ENCODE measurements at regions not wholly inside any gene's neighbourhood (a gene's known extent, or its start where the extent isn't known, plus 50 kb on each side); places are given as distances from the start of the nearest gene placed in this dataset.

DNA sequence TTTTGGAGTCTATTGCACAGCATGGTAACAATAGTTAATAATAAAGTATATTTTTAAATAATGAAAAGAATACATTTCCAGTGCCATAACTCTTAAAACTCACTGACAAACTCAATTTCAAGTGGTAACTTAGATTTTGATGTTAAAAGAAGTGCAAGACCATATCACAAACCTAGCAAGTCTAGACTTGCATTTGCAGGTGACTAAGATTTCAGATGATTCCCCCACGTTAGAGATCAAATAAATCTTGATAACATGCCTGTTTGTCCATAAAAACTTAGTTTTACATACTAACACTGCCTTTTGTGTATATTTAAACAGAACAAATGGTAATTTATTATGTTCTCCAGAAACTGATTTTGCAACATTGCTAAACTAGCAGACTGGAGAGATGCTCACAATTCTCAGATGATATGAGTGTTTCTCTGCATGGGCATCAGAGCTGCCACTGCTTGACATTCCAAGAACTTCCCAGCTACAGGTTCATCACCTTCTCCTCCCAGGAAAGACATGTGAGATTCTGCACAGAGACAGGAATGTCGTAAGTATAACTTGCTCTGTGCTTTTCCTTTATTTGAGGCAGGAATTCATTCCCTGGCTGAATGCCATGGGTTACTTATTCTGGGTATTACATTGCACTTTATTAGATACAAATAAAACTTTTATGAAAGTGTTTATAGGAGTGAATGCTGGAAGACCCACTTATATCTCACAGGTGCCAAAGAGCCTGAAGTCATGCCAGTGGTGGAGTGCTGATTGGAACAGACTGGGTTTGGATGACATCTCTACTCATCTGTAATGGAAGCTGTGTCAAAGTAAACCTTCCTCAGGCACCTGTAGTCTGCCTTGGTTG is 160.2 kb upstream of the FOXA2 start:
- DNase-seq = no peak

DNA sequence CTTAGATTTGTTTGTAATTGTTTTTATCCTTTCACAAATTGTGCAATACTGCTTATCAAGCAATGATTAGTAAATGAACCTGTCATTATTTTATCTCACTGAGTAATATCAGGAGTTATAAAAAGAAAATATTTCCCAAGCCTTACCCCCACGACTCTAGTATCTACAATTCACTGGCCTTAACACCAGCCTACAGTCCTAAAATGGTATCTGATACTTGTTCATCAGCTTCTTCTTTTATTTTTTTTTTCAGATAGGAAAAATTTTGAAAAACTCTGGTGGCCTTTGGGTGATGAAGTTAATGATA is 160.8 kb upstream of the FOXA2 start:
- no peak for DNase-seq

DNA sequence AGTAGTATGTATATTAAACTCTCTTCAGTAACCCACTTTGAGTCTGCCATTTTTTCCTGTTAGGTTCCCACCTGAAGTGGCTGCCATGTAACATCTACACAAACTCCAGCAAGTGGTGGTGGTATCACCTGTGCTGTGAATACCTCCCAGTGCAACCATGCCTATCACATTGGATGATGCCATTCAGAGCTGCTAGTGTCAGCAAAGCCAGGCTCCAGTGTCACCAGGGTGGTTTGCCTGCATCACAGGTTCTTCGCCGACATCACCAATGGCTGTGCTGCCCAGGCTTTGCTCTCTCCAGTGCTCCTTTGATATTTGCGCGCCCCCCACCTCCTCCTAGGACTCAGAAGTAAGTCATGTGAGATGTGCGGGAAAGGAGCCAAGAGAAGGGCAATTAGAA is 162.6 kb upstream of the FOXA2 start:
- DNase-seq = no peak

DNA sequence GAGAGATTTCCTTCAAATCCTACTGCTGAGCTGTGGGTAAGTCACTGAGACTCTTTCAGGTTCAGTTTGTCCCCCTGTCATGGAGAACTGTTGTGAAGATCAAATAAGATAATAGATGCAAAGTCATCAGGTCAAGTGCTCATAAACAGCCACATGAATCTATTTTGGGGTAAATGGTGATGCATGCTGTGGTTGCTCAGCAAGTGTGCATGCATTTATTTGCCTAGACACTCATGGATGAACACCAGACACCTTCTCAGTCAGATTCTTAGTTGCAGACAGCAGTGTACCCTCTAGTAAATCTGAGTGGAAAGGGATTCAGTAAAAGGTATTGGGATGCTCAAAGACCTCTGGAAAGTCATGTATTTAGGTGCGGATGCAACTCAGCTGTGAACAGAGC is 168.0 kb upstream of the FOXA2 start:
- DNase-seq = no peak

DNA sequence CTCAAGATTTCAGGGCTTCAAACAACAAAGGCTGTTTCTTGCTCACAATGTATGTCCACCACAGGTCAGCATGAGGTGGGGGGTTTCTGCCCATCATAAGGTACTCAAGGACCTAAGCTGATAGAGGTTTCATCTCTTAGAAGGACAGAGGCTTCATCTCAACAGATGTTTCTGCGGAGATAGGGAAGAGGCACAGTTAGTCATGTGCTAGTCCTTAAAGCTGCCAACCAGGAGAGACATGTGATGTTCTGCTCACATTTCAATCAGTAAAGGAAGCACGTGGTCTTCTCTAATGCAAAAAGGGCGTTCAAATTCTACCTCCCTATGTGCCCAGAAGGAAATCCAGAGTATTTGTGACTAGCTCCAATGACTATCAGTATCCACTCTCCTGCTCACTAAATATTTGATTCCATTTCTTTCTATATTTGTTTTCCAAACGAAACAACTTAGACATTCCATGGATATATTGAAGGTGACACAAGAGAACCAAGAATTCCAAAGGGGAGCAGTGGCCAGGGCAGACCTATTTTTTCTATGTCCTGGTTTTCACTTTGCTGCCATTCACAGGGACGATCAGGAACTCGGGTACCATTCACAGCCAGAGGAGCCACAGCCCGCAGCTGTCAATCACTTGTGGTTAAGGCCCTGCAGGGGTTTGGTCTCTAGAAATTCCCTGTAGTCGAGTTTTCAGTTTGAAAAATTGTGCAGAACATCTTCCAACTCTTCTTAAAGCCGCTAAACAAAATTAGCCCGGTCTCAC is 173.2 kb upstream of the FOXA2 start:
- no peak for DNase-seq

DNA sequence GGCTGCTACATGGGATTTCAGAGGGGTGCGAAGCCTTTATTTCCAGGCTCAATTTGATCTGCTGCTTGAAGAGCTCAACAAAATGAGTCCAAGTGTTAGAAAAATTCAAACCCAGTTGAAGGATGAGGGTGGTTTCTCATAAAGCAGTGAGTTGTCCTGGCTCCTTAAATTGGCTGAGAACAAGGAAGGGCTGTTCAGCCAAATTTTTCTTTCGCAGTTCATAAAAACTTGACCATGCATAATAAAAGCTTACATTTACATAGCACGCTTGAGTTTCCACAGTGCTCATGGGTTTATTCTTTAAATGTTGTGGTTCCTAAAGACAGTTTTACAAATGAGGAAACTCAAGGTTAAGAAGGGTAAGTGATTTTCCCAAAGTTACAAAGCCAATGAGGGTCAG is 174.4 kb upstream of the FOXA2 start:
- no peak for DNase-seq

DNA sequence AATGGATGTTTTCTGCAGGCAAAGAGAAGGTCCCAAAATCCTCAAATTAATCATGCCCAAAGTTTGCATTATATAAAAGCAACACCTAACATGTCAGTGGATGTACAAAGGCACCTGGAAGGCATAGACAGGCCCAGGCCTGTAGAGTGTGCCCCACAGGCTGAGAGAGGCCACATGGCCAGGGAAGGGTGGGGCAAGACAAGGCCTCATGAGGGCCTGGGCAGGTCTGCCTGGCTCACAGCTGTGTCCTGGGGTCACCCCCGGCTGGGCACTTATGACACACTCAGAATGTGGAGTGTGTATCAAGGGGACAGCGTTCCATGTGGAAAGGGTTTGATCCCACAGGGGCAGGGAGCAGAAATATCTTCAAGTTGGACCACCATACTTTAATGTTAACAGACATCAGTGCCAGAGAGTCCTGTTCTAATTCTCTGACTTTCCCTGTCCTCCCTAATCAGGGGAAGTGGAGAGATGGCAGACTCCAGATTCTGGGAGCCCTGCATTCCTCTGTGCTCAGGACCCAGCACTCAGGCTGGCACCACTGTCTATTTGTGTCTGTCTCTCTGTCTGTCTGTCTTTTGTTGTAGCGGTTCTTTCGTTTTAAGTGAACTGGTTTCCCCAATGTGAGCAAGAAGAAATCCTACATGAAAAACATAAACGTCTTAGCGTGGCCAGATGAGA is 178.3 kb upstream of the FOXA2 start:
- DNase-seq = no peak

DNA sequence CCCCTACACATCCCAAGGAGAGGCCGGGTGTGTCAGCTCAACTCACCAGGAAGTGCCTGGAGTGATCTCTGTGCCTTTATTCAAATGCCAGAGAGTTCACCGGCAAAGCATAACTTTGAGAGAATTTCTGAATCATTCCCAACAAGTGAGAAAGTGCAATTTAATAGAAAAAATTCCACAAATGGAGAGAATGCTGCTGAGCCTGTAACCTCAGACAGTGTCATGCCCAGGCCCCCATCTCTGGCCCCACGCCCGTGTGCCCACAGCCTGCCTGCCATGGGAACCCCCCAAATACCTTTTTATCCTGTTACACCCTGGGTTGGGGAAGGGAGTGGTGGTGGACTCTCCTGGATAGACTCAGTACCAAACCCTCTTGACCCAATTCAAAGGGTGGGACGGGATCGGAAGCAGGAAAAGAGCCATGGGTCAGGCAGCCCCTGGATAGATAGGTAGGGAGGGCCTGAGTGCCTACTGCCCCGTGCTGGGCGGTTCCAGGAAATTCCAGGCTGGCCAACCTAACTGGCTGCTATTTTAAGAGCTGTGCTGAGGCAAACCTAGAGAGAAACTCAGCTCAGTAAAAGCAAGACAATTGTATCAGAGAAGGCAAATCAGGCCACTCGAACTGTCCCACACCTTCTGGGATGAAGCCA is 179.0 kb upstream of the FOXA2 start:
- no peak for DNase-seq

DNA sequence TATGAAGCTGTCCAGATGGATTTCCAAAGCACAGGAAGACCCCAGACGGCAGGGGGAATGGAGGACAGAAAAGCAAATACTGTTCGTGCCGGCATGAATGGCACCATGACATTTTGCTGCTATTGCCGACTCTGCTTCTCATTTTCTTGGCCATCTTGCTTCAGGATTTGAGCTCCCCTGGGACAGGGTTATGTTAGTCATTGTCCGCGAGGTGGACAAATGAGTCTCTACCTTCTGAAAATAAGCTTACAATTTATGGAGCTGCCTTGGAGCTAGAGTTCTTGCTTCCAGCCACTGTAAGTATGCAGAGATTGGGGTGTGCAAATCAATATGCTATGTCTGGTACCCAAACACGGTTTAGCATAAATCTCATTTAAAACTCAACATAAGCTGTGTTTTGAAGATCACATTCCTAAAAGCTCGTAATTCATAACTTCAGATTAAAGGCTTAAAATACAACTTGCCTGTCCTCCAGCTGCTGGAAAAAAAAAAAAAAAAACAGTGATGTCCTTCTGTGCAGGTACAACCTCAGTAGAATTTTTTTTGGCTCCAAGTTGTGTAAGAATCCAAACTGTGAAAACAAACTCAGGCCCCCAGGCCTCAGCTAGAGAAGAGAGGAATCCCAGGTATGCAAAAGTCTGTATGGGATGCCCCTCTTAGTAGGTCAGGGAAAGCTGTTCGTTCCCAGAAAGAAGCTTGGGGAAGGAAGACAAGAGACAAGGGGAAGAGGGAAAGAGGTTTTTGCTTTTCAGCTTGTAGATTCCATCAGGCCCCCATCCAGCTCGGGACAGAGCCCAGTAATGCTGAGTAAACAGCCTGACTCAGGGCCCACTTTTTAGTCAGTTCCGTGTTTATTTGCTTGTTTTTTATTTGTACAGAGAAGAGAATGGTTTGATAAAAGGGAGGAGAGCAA is 184.2 kb upstream of the FOXA2 start:
- DNase-seq = no peak

DNA sequence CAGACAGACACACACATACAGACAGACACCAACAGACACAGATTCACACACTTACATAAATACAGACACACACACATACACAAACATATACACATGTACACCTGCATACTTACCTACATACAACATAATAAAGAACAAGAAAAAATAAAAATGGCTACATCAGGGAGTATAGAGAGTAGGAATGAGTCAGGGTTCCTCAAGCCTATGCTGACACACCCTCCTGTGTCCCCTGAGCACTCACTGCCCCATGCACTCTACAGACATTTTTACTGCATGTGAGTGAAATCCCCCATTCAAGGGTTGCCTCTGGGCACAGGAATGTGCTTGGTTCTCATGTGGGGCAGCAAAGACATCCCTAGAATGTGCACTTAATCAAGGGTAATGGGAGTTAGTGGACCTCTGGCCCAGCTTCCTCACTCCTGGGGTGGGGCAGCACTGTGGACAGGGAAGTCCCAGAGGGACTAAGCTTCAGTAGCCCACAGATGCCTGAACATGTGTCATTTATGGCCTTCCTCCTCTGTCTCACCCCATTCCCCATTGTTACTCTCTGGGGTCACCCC is 185.9 kb upstream of the FOXA2 start:
- DNase-seq = no peak

DNA sequence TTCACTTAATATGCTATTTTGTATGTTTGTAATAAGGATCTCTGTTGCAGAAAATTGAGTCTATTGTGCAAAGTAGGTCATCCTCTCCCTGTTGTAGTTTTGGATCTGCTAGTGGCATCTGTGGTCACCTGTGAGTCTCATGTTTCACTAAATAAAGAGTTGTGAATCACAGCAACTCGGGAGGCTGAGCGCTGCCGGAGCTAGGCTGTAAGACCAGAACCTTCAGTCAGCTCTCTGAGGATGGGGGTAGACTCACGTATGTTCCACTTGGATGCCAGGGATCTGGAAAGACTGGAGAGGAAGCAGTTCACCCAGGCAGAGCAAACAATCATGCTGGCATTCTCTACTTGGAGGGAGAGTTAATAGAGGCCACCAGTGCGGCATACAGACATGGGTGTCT is 187.3 kb upstream of the FOXA2 start:
- no peak for DNase-seq

DNA sequence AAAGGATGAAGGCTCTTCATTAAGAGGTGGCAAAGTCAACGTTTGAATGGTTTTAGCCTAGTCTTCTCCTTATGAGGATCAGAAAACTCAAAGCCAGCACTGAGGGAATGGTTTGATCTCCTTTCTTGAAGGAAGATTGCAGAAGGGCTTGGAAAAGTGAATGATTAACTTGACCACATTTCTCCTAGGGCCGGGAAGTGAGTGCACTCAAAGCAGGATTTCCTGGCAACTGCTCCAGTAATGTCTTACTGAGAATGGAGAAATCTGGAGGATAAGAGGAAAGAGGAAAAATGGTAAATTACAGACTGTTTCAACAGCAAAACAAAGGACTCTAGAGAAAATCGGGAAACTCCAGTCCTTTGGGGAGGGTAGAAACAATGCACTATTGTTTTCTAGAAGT is 189.0 kb upstream of the FOXA2 start:
- DNase-seq = no peak

DNA sequence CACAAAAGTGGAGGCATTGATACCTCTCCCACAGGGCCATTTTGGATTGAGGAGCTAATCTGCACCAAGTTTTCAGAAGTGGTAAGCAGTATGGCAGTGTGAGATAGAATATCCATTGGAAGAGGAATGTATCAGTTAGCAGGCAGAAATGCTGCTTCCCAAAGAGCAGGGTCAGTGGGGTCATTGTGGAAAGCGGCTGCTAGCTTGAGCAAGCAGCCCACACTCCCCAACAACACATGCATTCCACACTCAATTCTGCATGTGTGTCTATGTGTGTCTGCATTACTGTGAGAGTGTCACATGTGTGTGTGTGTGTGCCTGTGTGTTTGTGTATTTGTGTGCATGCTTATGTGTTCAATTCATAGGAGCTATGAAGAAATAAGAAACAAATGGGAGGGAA is 190.9 kb upstream of the FOXA2 start:
- no peak for DNase-seq

DNA sequence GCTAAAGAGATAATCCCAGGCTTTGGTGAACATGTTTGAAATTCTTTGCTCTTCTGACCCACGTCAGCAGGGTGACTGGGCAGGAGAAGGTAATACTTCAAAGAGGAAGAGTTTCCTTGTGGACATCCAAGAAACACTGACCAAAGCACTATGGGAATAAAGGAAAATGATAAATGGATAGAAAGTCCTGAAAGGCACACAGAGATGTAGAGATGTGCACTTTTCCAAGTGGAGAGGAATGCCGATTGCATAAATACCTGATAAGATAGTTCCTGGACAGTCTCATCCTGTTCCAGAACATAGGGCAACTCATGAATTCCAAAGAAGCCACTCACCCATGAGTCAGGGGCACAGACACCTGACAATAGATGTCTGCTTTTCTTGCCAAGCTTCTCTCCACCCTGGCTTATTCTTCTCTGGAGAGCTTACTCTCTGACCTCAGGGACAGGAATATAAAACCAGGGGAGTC is 191.3 kb upstream of the FOXA2 start:
- DNase-seq = no peak

DNA sequence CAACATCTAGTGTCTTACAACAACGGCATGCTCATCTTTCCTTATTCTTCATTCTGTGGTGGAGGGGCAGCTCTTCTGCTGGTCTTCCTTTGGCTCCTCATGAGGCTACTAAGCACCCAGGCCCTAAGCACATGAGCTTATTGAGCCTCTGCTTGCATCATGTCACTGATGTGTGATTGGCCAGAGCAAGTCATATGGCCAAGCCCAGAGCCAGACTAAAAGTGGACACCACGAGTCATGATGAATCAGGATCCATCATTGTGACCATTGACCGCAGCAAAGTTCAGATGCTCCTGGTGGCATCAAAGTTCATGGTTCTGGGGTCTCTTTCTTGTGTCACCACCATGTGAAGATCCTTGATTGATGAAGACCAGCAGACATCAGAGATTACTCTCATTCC is 192.0 kb upstream of the FOXA2 start:
- no peak for DNase-seq

DNA sequence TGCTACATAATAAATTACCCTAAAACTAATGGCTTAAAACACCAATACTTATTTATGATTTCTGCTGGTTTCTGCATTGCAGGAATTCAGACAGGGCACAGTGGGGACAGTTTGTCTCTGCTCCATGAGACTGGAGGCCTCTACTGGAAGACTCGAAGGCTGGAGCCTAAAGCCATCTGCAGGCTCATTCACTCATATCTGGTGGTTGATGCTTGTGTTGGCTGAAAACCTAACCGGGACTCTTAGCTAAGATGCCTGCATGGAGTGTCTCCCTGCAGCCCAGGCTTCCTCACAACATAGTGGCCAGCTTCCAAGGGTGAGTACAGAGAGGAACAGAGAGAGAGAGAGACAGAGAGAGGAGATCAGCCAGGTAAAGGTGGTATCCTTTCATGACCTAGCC is 195.5 kb upstream of the FOXA2 start:
- no peak for DNase-seq

DNA sequence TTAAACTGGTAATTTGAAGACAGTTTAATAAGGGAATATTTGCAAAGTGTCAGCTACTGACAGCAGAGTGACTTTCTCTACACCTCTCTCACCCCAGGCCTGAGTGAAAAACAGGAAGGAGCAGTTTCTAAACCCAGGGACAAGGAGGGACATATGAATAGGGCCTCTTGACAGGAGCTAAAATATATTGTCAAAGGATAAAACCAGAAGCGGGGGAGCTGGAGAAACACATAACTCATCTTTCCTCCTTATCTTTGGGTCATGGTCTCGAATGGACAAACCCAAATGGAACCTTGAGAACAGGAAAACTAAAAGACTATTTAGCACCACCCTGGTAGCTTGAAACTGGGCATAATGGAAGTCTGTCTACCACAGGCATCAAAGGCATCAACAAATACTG is 197.5 kb upstream of the FOXA2 start:
- no peak for DNase-seq

DNA sequence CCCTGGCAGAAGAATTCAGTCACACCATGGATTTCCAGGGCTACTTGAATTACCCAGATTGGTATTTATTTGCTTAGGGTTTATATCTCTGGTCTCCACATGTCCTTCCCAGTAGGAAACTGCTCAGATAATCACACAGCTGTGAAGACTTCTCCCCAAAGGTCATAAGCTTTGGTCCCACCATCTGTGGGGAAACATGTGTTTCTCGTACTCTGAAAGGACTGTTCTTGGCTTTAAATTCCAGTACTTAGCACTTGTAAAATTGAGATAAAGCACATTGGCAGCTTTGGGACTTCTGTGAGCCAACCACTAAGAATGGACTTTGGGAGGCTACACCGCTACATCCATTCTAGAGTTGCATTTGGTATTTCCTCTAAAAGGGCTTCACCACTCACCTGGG is 205.3 kb upstream of the FOXA2 start:
- no peak for DNase-seq

DNA sequence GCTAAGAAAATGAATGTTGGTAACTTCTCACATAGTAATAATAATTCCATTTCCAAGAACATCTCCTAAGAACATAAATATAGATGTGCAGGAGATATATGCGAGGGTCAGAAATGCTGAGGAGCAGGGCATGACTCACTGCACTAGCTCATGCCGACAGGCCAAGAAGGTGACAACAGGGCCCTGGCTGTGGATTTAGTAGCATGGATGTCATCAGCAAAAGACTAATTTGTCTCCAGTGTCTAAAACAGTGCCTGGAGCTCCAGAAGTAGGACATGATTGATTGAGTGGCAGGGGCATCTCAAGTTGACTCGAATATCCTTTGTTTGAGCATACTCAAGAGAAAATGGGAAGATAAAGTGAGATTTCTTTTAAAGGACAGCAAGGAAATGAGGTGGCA is 207.0 kb upstream of the FOXA2 start:
- no peak for DNase-seq

DNA sequence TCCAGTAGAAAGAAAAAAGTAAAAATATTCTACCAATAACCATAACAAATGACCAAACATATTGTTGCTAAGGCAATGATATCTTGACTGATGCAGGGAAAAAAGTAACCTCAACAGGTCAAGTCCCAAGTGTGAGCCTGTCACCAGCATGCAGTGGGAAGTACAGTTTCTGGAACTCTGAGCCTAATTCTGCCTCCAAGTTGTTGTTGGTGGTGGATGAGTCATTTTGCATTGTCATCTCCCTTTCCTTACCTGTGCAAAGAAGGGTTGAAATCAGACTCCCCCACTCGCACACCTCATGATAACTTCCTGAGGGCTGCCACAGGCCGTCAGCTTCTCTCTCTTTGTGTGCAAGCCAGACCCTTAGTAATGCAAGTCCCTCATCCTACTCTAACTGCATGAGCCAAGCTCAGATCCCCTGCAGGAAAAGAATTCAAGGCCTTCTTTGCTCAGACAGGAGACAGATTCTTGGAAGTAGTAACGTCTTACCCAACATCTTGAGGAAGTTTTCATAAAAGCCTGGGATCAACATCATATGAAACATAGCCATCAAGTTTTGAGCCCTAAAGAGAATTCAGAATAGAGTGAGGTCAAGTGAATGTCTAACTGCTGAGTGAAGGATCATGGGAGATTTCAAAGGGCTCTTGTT is 207.6 kb upstream of the FOXA2 start:
- DNase-seq = no peak

DNA sequence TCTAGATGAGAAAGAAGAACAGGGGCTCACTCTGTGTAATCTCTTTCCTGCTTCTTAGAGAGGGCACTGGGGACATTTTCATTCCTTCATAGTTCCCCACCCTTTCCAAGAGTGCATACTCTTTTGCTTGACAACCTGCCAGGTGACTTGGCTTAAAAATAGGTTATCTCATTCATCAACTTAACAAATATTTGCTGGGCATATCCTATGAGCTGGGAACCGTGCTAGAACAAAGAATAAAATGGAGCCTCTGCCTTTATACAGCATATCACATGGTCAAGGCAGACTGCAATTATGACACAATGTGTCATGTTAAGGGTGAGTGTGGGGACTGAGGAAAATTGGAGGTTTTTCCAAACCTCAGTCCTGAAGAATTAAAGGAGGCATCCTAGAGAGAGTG is 209.8 kb upstream of the FOXA2 start:
- no peak for DNase-seq

DNA sequence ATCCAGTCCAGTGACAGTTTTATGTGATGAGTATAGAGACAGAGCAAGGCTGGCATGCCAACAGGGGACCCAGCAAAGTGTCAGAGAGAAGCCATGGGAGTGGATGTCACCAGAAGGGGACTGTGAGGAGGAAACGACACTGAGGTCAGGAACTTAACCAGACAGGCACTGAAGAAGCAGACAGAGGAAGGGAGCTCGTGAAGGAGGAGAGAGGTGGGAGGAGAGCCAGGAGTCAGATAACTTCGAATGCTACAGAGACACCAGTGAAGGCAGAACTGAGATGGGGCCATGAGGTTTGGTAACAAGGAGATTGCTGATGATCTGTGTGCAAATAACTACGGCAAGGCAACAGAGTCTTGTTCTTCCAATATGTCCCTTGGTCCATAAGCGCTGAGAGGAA is 211.1 kb upstream of the FOXA2 start:
- no peak for DNase-seq
